ENCODE measurements at regions not wholly inside any gene's neighbourhood (a gene's known extent, or its start where the extent isn't known, plus 50 kb on each side); places are given as distances from the start of the nearest gene placed in this dataset.

DNA sequence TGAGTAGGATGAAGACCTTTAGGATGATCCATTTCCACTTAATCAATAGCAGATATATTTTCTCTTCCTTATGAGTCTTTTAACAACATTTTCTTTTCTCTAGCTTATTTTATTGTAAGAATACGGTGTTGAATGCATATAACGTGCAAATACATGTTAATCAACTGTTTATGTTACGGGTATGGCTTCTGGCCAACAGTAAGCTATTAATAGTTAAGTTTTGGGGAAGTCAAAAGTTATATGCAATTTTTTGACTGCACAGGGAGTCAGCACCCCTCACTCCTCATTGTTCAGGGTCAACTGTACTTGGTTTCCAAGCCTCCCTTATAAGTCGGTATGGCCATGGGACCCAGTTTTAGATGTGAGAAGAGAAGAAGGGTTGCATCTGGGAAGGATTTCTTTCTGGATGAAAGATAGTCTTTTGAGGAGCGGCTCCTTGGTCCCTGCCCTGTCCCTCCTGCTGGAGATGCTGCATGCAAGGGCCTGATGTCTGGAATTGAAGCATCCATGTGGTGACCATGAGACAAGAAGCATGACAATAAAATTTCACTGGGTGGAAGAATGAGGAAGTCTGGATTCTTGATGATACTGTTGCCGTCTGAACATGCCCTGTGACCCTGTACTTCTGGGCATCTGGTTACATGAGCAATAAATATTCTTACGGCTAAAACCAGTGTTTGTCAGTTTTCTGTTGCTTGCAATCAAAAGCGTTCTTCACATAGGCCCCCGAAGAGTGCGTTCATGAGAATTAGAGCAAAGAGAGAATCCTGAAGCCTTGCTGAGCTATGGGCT, 194.7 kb upstream of the PMEPA1 start:
- Histone ChIP-seq H3K4me3 (no peak overlapping the region), H3K4me1 (no peaks in the 10 kb centered on the region), H3K36me3 (no peaks in the 10 kb centered on the region), H3K9me3 (no peaks in the 10 kb centered on the region), H3K27me3 (no peaks in the 10 kb centered on the region), H3K27ac (no peak overlapping the region)
- TF ChIP-seq, protein P1, sequence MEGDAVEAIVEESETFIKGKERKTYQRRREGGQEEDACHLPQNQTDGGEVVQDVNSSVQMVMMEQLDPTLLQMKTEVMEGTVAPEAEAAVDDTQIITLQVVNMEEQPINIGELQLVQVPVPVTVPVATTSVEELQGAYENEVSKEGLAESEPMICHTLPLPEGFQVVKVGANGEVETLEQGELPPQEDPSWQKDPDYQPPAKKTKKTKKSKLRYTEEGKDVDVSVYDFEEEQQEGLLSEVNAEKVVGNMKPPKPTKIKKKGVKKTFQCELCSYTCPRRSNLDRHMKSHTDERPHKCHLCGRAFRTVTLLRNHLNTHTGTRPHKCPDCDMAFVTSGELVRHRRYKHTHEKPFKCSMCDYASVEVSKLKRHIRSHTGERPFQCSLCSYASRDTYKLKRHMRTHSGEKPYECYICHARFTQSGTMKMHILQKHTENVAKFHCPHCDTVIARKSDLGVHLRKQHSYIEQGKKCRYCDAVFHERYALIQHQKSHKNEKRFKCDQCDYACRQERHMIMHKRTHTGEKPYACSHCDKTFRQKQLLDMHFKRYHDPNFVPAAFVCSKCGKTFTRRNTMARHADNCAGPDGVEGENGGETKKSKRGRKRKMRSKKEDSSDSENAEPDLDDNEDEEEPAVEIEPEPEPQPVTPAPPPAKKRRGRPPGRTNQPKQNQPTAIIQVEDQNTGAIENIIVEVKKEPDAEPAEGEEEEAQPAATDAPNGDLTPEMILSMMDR (IDR thresholded peaks at IDR 0.05): no peak
- DNase-seq (ENCODE audit: low spot score): no peak

DNA sequence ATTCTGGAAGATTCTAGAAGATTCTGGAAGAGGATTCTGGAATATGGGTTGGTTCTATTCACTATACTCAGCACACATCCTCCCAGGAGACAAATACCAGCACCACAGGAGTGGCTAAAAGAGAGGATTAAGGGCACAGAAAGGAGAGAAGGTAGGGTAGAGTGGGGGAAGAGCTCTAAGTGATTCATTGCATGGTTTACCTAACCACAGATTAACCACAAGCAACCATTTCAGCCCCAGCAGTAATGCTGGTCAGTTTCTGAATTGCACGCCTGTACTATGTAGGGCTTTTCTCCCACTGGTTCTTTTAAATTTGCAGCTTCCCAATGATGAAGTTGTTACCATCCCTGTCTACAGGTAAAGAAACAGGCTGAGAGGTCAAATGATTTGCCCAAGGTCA, 192.7 kb upstream of the PMEPA1 start:
- no peak for DNase-seq (ENCODE audit: low spot score)
- no peak overlapping the region for H3K4me3 ChIP-seq
- H3K4me1 ChIP-seq: no peaks in the 10 kb centered on the region
- H3K27me3 ChIP-seq: no peaks in the 10 kb centered on the region
- H3K27ac ChIP-seq: no peak overlapping the region
- TF ChIP-seq, protein P1 (IDR thresholded peaks at IDR 0.05): no peak
- no peaks in the 10 kb centered on the region for H3K9me3 ChIP-seq
- H3K36me3 ChIP-seq: no peaks in the 10 kb centered on the region

DNA sequence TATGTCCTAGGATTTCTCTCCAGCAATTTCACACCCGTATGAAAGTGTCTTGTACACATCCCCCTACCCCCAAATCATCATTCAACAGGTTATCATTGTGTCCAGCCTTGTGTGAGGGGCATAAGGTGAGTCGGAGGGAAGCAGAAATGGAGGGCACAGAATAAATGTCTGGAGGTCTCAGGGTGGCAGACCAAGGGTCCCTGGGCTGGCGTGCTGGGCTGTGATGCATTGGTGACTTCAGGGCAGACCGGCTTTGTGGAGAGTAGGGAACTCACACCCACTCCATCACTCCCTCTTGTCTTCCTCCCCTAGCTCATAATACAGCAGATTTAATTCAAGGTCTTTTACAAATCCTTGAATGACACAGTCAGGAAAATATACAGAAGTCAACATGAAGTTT, 191.7 kb upstream of the PMEPA1 start:
- no peak overlapping the region for H3K4me3 ChIP-seq
- TF ChIP-seq, protein P1 (IDR thresholded peaks at IDR 0.05): no peak

DNA sequence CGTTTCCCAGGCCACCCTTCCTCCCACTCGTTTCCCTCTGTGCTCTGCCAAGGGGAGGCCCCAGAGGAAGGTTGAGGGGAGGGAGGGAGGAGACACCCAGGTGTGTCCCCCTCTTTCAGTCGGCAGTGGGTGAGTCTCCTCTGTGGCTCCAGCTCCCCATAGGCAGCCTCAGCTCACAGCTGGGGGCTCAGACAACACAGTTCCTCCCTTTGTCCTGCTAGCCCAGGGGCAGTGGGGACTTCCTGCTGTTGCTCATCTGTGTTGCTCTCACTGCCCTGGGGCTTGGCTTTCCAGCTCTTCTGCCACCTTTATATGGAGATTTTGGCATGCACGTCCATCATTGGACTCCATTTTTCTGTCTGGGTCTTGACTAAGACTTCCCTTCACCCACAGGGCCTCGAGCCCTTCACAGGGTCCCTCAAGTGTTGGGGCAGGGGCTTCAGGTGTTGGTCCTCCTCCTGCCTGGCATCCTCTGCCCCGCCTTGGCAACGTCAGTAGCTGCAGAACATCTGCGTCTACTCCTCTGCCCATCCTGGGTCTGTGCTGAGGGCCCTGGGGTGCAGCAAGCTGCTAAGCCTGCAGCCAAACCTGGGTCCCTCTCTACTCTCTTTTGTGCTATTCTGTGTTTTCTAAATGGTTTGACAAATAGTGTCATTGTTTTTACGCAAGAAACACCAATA, 190.6 kb upstream of the PMEPA1 start:
- DNase-seq (ENCODE audit: low spot score): no peak
- Histone ChIP-seq H3K4me3 (no peak overlapping the region), H3K27me3 (no peaks in the 10 kb centered on the region), H3K9me3 (no peaks in the 10 kb centered on the region), H3K4me1 (no peaks in the 10 kb centered on the region), H3K36me3 (no peaks in the 10 kb centered on the region), H3K27ac (no peak overlapping the region)
- TF ChIP-seq, protein P1 (IDR thresholded peaks at IDR 0.05): no peak

More for the DNA sequence above, 191.7 kb upstream of the PMEPA1 start:
- Histone ChIP-seq H3K27me3 (no peaks in the 10 kb centered on the region), H3K9me3 (no peaks in the 10 kb centered on the region), H3K36me3 (no peaks in the 10 kb centered on the region), H3K4me1 (no peaks in the 10 kb centered on the region), H3K27ac (no peak overlapping the region)
- no peak for DNase-seq (ENCODE audit: low spot score)

DNA sequence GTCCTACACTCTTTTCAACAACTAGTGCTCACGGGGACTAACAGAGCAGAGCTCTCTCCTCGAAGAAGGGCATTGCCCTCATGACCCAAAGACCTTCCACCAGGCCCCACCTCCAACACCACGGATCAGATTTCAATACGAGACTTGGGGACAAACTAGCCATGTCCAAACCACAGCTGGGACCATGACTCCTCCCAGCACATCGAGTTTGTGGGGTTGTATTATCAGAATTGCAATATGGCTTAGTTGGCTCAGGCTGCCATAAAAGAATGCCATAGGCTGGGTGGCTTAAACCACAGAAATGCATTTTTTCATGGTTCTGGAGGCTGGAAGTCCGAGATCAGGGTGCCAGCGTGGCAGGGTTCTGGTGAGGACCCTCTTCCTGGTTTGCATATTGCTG, 189.7 kb upstream of the PMEPA1 start:
- DNase-seq (ENCODE audit: low spot score): no peak
- H3K36me3 ChIP-seq: no peaks in the 10 kb centered on the region
- no peaks in the 10 kb centered on the region for H3K27me3 ChIP-seq
- no peak overlapping the region for H3K4me3 ChIP-seq
- H3K4me1 ChIP-seq: no peaks in the 10 kb centered on the region
- no peak overlapping the region for H3K27ac ChIP-seq
- TF ChIP-seq, protein P1 (IDR thresholded peaks at IDR 0.05): no peak
- H3K9me3 ChIP-seq: no peaks in the 10 kb centered on the region
